ENCODE measurements at regions not wholly inside any gene's neighbourhood (a gene's known extent, or its start where the extent isn't known, plus 50 kb on each side); places are given as distances from the start of the nearest gene placed in this dataset.

DNA sequence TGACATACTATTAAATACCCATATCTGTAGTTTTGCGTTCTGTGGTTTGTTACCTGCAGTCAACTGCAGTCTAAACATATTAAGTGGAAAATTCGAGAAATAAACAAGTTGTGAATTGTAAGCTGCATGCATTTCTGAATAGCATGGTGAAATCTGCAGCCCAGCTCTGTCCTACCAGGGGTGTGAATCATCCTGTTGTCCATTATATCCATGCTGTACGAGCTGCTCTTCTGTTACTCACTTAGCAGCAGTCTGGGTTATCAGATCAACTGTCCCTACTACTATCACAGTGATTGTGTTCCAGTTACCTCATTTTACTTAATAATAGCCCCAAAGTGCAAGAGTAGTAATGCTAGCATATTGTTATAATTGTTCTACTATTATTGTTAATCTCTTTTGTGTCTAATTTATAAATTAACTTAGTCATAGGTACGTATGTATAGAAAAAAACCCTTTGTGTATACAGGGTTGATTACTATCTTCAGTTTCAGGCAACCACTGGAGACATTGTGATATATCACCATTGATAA, 173.7 kb upstream of the FAT4 start:
- no peak for DNase-seq (ENCODE audit: low spot score)

GRCh38 chr4:125135652-125136051, 179.1 kb upstream of the FAT4 start:
- no peak for DNase-seq (ENCODE audit: low spot score)

DNA sequence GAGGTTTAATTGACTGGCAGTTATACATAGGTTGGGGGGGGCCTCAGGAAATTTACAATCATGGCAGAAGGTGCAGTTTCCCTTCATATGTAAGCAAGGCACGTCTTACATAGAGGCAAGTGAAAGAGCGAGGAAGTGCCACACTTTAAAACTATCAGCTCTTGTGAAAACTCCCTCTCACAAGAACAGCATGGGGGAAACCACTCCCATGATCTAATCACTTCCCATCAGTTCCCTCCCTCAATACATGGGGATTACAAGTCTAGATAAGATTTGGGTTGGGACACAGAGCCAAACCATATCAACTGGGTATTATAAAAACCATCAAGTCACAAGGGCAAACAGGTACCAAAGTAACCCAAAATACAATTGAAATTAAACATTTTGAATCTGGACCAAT, 182.0 kb upstream of the FAT4 start:
- DNase-seq (ENCODE audit: low spot score) = no peak

- DNase-seq (ENCODE audit: low spot score) = no peak
Observed at GRCh38 chr4:125131891-125132680, 182.7 kb upstream of the FAT4 start.

DNA sequence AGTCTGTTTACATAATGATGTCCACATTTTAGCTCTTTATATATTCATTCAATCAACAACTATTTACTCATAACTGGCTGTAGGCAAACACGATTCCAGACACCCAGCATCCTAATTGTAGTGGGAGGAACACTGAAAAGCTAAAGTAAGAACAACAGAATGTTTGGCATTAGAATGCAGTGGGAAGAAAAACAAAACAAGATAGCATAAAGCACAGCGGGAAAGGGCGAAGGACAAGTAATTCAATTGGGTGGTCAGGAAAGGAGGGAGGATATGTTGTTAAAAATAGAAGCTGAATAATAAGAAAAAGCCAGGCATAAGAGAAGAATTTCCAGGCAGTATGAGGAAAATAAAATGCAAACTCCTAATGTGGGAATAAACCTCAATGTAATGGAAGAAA, 189.5 kb upstream of the FAT4 start:
- DNase-seq (ENCODE audit: low spot score) = no peak

GRCh38 chr4:125123570-125124109, 191.1 kb upstream of the FAT4 start:
- DNase-seq (ENCODE audit: low spot score) = no peak

GRCh38 chr4:125121581-125121980, 193.2 kb upstream of the FAT4 start:
- no peak for DNase-seq (ENCODE audit: low spot score)

- DNase-seq (ENCODE audit: low spot score) = no peak
Observed at GRCh38 chr4:125116431-125116830, 198.3 kb upstream of the FAT4 start.

DNA sequence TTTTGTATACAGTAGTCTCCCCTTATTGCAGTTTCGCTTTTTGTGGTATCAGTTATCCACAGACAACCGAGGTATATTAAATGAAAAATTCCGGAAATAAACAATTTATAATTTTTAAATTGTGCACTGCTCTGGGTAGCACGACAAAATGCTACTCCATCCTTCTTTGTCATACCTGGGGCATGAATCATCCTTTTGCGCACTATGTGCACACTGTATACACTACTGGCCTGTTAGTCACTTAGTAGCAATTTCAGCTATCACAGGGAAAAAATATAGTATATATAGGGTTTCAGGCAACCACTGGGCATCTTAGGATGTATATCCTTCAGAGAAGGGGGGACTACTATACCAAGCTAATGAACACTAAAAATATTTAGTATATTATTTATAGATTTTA, 198.8 kb upstream of the FAT4 start:
- no peak for DNase-seq (ENCODE audit: low spot score)

DNA sequence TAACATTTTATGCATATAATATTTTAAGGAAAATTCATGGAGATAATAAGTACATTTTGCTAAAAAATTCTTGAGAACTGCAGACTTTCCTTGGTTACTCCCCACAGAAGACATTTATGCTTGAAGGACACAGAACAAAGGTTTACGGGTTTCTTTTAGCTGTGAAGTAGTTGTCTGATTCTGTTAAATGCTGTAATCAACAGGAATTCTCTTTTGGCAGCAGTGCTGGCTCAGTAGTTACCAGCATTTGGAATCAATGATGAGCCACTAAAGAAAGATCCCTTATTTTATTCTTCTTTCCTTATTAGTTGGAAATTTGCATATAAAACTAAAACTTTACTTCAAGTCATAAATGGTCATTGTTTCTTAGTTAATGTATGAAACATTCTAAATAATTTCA, 199.3 kb upstream of the FAT4 start:
- no peak for DNase-seq (ENCODE audit: low spot score)

- DNase-seq (ENCODE audit: low spot score) = no peak
Observed at GRCh38 chr4:125112536-125112935, 202.2 kb upstream of the FAT4 start.

- DNase-seq (ENCODE audit: low spot score) = no peak
Observed at GRCh38 chr4:125111323-125111722, 203.4 kb upstream of the FAT4 start.

GRCh38 chr4:125105561-125105960, 209.2 kb upstream of the FAT4 start:
- DNase-seq (ENCODE audit: low spot score) = no peak

- no peak for DNase-seq (ENCODE audit: low spot score)
Observed at GRCh38 chr4:125104616-125105015, 210.1 kb upstream of the FAT4 start.

GRCh38 chr4:125101719-125102118, 213.0 kb upstream of the FAT4 start:
- DNase-seq (ENCODE audit: low spot score) = no peak

DNA sequence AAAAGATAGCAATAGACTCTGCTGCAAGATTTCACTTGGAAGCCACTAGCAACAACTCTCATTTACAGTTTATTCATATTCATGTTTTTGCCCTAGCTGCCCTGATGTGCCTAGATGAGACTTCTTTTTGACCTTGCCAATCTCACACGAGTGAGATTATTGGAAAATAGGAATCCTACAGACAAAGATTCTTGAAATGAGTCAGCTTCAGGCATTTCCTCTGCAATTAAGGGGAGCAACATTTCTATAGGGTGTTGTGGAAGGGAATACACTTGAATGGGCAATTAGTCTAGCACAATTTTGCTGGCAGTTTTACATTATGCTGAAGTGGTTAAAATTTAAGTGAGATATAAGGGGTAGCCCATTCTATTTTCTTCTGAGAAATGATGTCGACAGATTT, 217.0 kb upstream of the FAT4 start:
- DNase-seq (ENCODE audit: low spot score) = no peak

GRCh38 chr4:125096662-125097061, 218.1 kb upstream of the FAT4 start:
- no peak for DNase-seq (ENCODE audit: low spot score)

- no peak for DNase-seq (ENCODE audit: low spot score)
Observed at GRCh38 chr4:125091541-125091940, 223.2 kb upstream of the FAT4 start.

- no peak for DNase-seq (ENCODE audit: low spot score)
Observed at GRCh38 chr4:125091101-125091500, 223.7 kb upstream of the FAT4 start.

DNA sequence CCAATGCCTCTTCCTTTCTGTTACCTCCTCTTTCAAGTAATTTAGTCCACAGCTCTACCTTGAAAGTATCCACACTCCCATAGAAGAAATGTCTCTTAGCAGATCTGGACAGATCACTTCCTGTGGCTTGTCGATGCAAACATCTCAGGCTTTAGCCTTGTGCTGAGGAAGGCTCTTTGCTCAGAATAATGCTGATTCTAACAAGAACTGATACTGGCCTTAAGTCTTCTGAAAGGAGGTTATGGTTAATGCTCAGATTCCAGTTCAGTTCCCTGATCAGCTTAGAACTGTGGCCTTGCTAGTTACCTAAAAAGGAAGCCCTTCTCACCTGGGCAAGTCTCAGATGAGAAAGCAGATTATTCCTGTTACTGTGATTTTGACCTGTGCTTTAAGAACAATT, 230.1 kb upstream of the FAT4 start:
- no peak for DNase-seq (ENCODE audit: low spot score)

GRCh38 chr4:125082729-125083417, 231.9 kb upstream of the FAT4 start:
- no peak for DNase-seq (ENCODE audit: low spot score)

DNA sequence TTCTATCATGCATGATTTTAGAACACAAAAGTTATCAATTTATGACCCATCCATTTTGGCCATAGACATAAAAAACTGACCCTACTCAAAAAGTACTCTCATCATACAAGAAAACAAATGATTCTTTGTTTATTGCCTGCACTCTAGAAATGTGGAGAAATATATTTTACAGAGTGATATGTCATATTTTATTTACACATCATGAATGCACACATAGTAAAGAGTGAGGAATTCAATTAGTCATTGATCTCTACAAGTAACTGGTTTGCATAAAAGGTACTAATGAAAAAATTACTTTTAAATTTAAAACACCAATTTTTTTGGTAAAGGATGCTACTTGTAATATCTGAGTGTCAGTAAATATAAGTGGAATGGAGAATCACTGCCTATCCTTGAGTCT, 242.5 kb upstream of the FAT4 start:
- DNase-seq (ENCODE audit: low spot score) = no peak

DNA sequence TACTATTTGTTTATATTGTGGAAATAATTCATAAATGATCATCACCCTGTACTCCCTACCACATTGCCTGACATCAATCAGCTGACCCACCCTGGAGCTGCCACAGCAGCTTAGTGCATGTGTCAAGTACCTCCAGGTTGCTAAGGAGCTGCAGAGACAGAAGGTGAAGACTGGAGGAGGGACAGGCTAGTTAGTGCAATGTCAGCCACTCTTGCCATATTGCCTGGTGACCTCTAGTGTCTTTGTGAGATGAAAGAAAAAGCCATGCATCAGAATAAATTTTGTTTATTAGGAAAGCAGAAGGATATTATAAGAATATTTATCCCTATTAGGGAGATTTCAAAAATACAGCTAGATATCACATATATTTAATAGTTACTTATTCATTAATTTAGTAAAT, 243.9 kb upstream of the FAT4 start:
- peak; percentile 51 for DNase-seq (ENCODE audit: low spot score)
